ENCODE measurements at regions not wholly inside any gene's neighbourhood (a gene's known extent, or its start where the extent isn't known, plus 50 kb on each side); places are given as distances from the start of the nearest gene placed in this dataset.

GRCh38 chr3:22971497-22971896 lies 231.6 kb upstream of the UBE2E2 start:
- Histone ChIP-seq H3K79me2 (ENCODE audit: insufficient read depth, low read length) (no peaks in the 10 kb centered on the region), H3K36me3 (ENCODE audit: insufficient read depth, low read length) (no peaks in the 10 kb centered on the region), H4K20me1 (ENCODE audit: insufficient read depth, low read length) (no peaks in the 10 kb centered on the region), H3K27ac (ENCODE audit: low read depth, low read length) (no peak overlapping the region), H3K4me3 (ENCODE audit: insufficient read depth, low read length) (no peak overlapping the region), H3K9me3 (ENCODE audit: low read depth, low read length) (no peaks in the 10 kb centered on the region), H3K4me2 (ENCODE audit: insufficient read depth, low read length) (no peak overlapping the region), H3K27me3 (ENCODE audit: insufficient read depth, low read length) (no peaks in the 10 kb centered on the region), H2AFZ (ENCODE audit: low read length) (no peak overlapping the region), H3K4me1 (ENCODE audit: insufficient read depth, low read length) (no peaks in the 10 kb centered on the region)
- no peak for DNase-seq (ENCODE audit: insufficient read length, low spot score, missing footprints)
- TF ChIP-seq CTCF (IDR thresholded peaks at IDR 0.05; ENCODE audit: extremely low read depth, low read depth, low read length): no peak

- Histone ChIP-seq H3K79me2 (ENCODE audit: insufficient read depth, low read length) (no peaks in the 10 kb centered on the region), H3K4me3 (ENCODE audit: insufficient read depth, low read length) (no peak overlapping the region), H4K20me1 (ENCODE audit: insufficient read depth, low read length) (no peaks in the 10 kb centered on the region), H3K27ac (ENCODE audit: low read depth, low read length) (no peak overlapping the region), H3K9me3 (ENCODE audit: low read depth, low read length) (no peaks in the 10 kb centered on the region), H3K27me3 (ENCODE audit: insufficient read depth, low read length) (no peaks in the 10 kb centered on the region), H3K36me3 (ENCODE audit: insufficient read depth, low read length) (no peaks in the 10 kb centered on the region), H3K4me1 (ENCODE audit: insufficient read depth, low read length) (no peaks in the 10 kb centered on the region), H3K4me2 (ENCODE audit: insufficient read depth, low read length) (no peak overlapping the region), H2AFZ (ENCODE audit: low read length) (no peak overlapping the region)
- DNase-seq (ENCODE audit: insufficient read length, low spot score, missing footprints): no peak
- no peak for TF ChIP-seq CTCF (IDR thresholded peaks at IDR 0.05; ENCODE audit: extremely low read depth, low read depth, low read length)
Measured at GRCh38 chr3:22977042-22977441, 226.1 kb upstream of the UBE2E2 start.

GRCh38 chr3:22977650-22978289 lies 225.4 kb upstream of the UBE2E2 start:
- no peaks in the 10 kb centered on the region for H4K20me1 ChIP-seq (ENCODE audit: insufficient read depth, low read length)
- no peak for TF ChIP-seq CTCF (IDR thresholded peaks at IDR 0.05; ENCODE audit: extremely low read depth, low read depth, low read length)
- no peak for DNase-seq (ENCODE audit: insufficient read length, low spot score, missing footprints)
- no peaks in the 10 kb centered on the region for H3K79me2 ChIP-seq (ENCODE audit: insufficient read depth, low read length)
- H3K4me2 ChIP-seq (ENCODE audit: insufficient read depth, low read length): no peak overlapping the region
- H3K27ac ChIP-seq (ENCODE audit: low read depth, low read length): no peak overlapping the region
- H3K4me3 ChIP-seq (ENCODE audit: insufficient read depth, low read length): no peak overlapping the region
- no peaks in the 10 kb centered on the region for H3K27me3 ChIP-seq (ENCODE audit: insufficient read depth, low read length)
- H3K36me3 ChIP-seq (ENCODE audit: insufficient read depth, low read length): no peaks in the 10 kb centered on the region
- no peaks in the 10 kb centered on the region for H3K9me3 ChIP-seq (ENCODE audit: low read depth, low read length)
- no peaks in the 10 kb centered on the region for H3K4me1 ChIP-seq (ENCODE audit: insufficient read depth, low read length)
- H2AFZ ChIP-seq (ENCODE audit: low read length): no peak overlapping the region

GRCh38 chr3:22979581-22979980 lies 223.5 kb upstream of the UBE2E2 start:
- H3K4me3 ChIP-seq (ENCODE audit: insufficient read depth, low read length): no peak overlapping the region
- no peaks in the 10 kb centered on the region for H3K79me2 ChIP-seq (ENCODE audit: insufficient read depth, low read length)
- no peak overlapping the region for H2AFZ ChIP-seq (ENCODE audit: low read length)
- DNase-seq (ENCODE audit: insufficient read length, low spot score, missing footprints): no peak
- no peaks in the 10 kb centered on the region for H3K27me3 ChIP-seq (ENCODE audit: insufficient read depth, low read length)
- no peak for TF ChIP-seq CTCF (IDR thresholded peaks at IDR 0.05; ENCODE audit: extremely low read depth, low read depth, low read length)
- no peaks in the 10 kb centered on the region for H4K20me1 ChIP-seq (ENCODE audit: insufficient read depth, low read length)
- no peaks in the 10 kb centered on the region for H3K36me3 ChIP-seq (ENCODE audit: insufficient read depth, low read length)
- no peaks in the 10 kb centered on the region for H3K9me3 ChIP-seq (ENCODE audit: low read depth, low read length)
- no peak overlapping the region for H3K27ac ChIP-seq (ENCODE audit: low read depth, low read length)
- H3K4me1 ChIP-seq (ENCODE audit: insufficient read depth, low read length): no peaks in the 10 kb centered on the region
- no peak overlapping the region for H3K4me2 ChIP-seq (ENCODE audit: insufficient read depth, low read length)
